HUDEP-2 (cell line): ENCODE measurements at regions not wholly inside any gene's neighbourhood (a gene's known extent, or its start where the extent isn't known, plus 50 kb on each side); places are given as distances from the start of the nearest gene placed in this dataset.
"Not testable (repeated sequence)": the region's sequence is repeated elsewhere in the genome, so short reads cannot be mapped to it uniquely, and the experiment has no call there.

Source experiments
- DNase-seq, 76 experiments: peaks; one replicate each; lab custom pipeline; 2025; ENCODE audit not compliant: unreplicated experiment in 76 of 76; lab: John Stamatoyannopoulos, UW

- DNase-seq = no peak
Observed at GRCh38 chr10:15430969-15431771, 60.1 kb upstream of the FAM171A1 start.

DNA sequence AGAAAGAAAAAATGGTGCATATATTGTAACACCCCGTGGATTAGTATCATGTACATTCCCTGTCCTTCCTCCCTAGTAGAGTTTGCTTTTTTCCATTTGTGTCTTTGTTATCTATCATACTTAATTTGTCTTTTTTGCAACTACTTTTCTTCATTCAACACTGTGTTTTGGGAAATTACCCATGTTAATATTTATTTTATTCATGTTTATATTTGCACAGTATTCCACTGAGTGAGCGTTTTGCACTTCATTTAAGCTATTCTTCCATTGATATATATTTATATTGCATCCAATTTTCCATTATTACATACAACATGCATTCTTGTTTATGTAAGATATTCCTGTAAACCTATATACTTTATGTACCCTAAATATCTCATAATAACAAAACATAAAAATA is 57.6 kb upstream of the FAM171A1 start:
- no peak for DNase-seq

- peak in 3 of 76 experiments; percentile 1 to 13 (median 6) for DNase-seq
Observed at GRCh38 chr10:15427843-15428414, 56.8 kb upstream of the FAM171A1 start.

DNA sequence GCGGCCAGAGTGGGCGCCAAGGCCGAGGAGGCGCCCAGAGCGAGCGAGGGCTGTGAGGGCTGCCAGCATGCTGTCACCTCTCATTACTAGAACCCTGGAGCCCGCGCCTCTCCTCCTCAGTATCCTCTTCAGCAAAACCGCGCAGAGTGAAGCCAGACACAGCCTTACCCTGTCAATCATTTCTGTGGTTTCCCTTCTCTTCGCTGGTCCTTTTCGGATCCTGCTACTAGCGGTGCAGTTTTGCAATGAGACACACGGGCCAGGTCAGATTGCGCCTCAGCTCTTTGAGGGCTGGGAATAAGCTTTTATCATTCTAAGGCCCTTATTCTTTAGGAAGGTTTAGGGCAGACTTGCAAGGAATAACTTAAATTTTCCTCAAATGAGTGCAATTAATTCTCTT is 55.5 kb upstream of the FAM171A1 start:
- no peak for DNase-seq

DNA sequence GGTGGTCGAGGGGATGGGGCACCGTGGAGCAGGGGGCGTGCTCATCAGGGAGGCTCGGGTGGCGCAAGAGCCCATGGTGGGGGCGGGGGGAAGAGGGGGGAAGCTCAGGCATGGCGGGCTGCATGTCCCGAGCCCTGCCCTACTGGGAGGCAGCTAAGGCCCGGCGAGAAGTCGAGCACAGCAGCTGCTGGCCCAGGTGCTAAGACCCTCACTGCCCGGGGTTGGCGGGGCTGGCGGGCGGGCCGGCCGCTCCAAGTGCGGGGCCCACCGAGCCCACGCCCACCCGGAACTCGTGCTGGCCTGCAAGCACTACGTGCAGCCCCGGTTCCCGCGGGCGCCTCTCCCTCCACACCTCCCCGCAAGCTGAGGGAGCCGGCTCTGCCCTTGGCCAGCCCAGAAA is 55.0 kb upstream of the FAM171A1 start:
- DNase-seq = no peak

- DNase-seq = not testable (repeated sequence)
Observed at GRCh38 chr10:15421875-15422274, 50.8 kb upstream of the FAM171A1 start.
